ENCODE measurements at regions not wholly inside any gene's neighbourhood (a gene's known extent, or its start where the extent isn't known, plus 50 kb on each side); places are given as distances from the start of the nearest gene placed in this dataset.

- TF ChIP-seq CTCF (IDR thresholded peaks at IDR 0.05 in 4 of 5, conservative IDR thresholded peaks at IDR 0.05 in 1 of 5) (no peak), POLR2A (IDR thresholded peaks at IDR 0.05) (no peak)
These were observed 137.8 kb upstream of the PDGFD start for GRCh38 chr11:104301776-104302175.
